ENCODE measurements at regions not wholly inside any gene's neighbourhood (a gene's known extent, or its start where the extent isn't known, plus 50 kb on each side); places are given as distances from the start of the nearest gene placed in this dataset.

- Histone ChIP-seq H3K27ac (ENCODE audit: control insufficient read depth, insufficient read depth) (no peak overlapping the region), H2AFZ (ENCODE audit: control insufficient read depth, low read depth, low read length) (no peak overlapping the region), H3K27me3 (replicated peaks in 1 of 2; ENCODE audit: control insufficient read depth in 2 of 2, insufficient read depth in 2 of 2, low read length in 1 of 2) (no peaks in the 10 kb centered on the region), H3K4me1 (ENCODE audit: control insufficient read depth, insufficient read depth, low read length) (no peaks in the 10 kb centered on the region), H3K4me3 (no peak overlapping the region), H3K79me2 (ENCODE audit: control insufficient read depth, insufficient read depth, low read length) (no peaks in the 10 kb centered on the region), H3K9ac (ENCODE audit: control insufficient read depth, insufficient read depth, low read length) (no peak overlapping the region), H4K20me1 (ENCODE audit: control insufficient read depth, insufficient read depth) (no peaks in the 10 kb centered on the region), H3K36me3 (ENCODE audit: control insufficient read depth in 2 of 2, insufficient read depth in 2 of 2, low read length in 1 of 2) (no peaks in the 10 kb centered on the region), H3K4me2 (ENCODE audit: control insufficient read depth, insufficient read depth) (no peak overlapping the region), H3K9me3 (replicated peaks; ENCODE audit: control insufficient read depth, insufficient read depth, low read length) (no peaks in the 10 kb centered on the region; the same call in 2 of the 3 replicates)
- DNase-seq (ENCODE audit: low read depth, low spot score) (no peak), ATAC-seq (no peak), FAIRE-seq (no peak)
- ChIA-PET CTCF (no interaction called here), RAD21 (ENCODE audit: unreplicated experiment) (no interaction called here), SMC1A (ENCODE audit: uncharacterized antibody, unreplicated experiment) (interaction anchor here (1.1 kb wide), 1 partner anchor 8 kb away, joined by 3 read pairs; no protein-coding TSS in a partner anchor), POLR2A (no interaction called here)
- no TSS peak for BruUV-seq (replicated peaks)
- intact Hi-C loops (cut with micrococcal nuclease; ENCODE audit: unreplicated experiment) (no loop called here), in situ Hi-C loops (cut with MboI) (no loop called here)
- TF ChIP-seq STAT3 (IDR thresholded peaks at IDR 0.05; ENCODE audit: low read depth, low read length) (no peak), ZNF217 (IDR thresholded peaks at IDR 0.05) (no peak), CBX5 (IDR thresholded peaks at IDR 0.05; ENCODE audit: low read depth) (no peak), ZBTB40 (IDR thresholded peaks at IDR 0.05; ENCODE audit: borderline replicate concordance) (no peak), BACH1 (IDR thresholded peaks at IDR 0.05; ENCODE audit: borderline replicate concordance) (no peak), USF1 (IDR thresholded peaks at IDR 0.05; ENCODE audit: borderline replicate concordance, extremely low read length, insufficient read depth, low read depth, low read length) (no peak), ATF2 (IDR thresholded peaks at IDR 0.05; ENCODE audit: low read length) (no peak), ATF7 (IDR thresholded peaks at IDR 0.05; ENCODE audit: low read depth) (no peak), USF2 (IDR thresholded peaks at IDR 0.05; ENCODE audit: borderline replicate concordance, low read depth, low read length) (no peak), KAT2A (conservative IDR thresholded peaks at IDR 0.05; ENCODE audit: control insufficient read depth, low read depth, low read length) (no peak)
- WGBS (ENCODE audit: insufficient coverage, insufficient replicate concordance, low lambda C conversion rate, missing lambda C conversion rate): 15% methylated on average over 2 of the region's 2 CpGs
Measured at GRCh38 chr4:124873361-124874171, 161.0 kb upstream of the ANKRD50 start.

Measured in GM12878 (cell line).